Small intestine (tissue), 7 donors: ENCODE measurements at regions not wholly inside any gene's neighbourhood (a gene's known extent, or its start where the extent isn't known, plus 50 kb on each side); places are given as distances from the start of the nearest gene placed in this dataset.

Source experiments
- DNase-seq, 2 donors: peaks; one replicate each; pipeline versions ENCODE4 v3.0.0 to v3.0.0-alpha.2; 2013
- FAIRE-seq: peaks from 2 replicates; lab custom pipeline; 2012; peaks lifted over from hg19 to GRCh38; lab: Jason Lieb, UNC
- H3K27ac ChIP-seq, 3 donors: one replicate each; pipeline ENCODE4 v1.5.1; 2013; ENCODE audit warnings: low read length in 2 of 3, mild to moderate bottlenecking in 2 of 3, control low read depth in 1 of 3, inconsistent platforms in 1 of 3, low read depth in 1 of 3, moderate library complexity in 1 of 3
- H3K27me3 ChIP-seq, 3 donors: one replicate each; pipeline ENCODE4 v1.6.1; 2013; ENCODE audit warnings: low read length in 3 of 3, inconsistent platforms in 1 of 3; ENCODE audit not compliant: control insufficient read depth in 3 of 3, insufficient read depth in 3 of 3
- H3K36me3 ChIP-seq, 3 donors: one replicate each; pipeline ENCODE4 v1.6.1; 2013; ENCODE audit warnings: low read length in 3 of 3, inconsistent platforms in 1 of 3, low read depth in 1 of 3, mild to moderate bottlenecking in 1 of 3, moderate library complexity in 1 of 3; ENCODE audit not compliant: control insufficient read depth in 3 of 3, insufficient read depth in 2 of 3
- H3K4me1 ChIP-seq, 3 donors: one replicate each; pipeline ENCODE4 v1.6.1; 2013; ENCODE audit warnings: low read length in 2 of 3, inconsistent platforms in 1 of 3, low read depth in 1 of 3, mild to moderate bottlenecking in 1 of 3, moderate library complexity in 1 of 3; ENCODE audit not compliant: control insufficient read depth in 3 of 3, insufficient read depth in 2 of 3
- H3K4me3 ChIP-seq, 3 donors: one replicate each; pipeline ENCODE4 v1.5.1; 2013; ENCODE audit warnings: low read length in 3 of 3, control low read depth in 1 of 3, inconsistent platforms in 1 of 3, low read depth in 1 of 3, mild to moderate bottlenecking in 1 of 3, moderate library complexity in 1 of 3
- H3K9me3 ChIP-seq, 2 donors: one replicate each; pipeline ENCODE4 v1.6.1; 2013; ENCODE audit warnings: low read depth in 1 of 2, low read length in 1 of 2; ENCODE audit not compliant: control insufficient read depth in 2 of 2, insufficient read depth in 1 of 2
- WGBS, 3 donors: extraction: QIAGEN DNeasy Blood & Tissue Kit; methylation state at CpG; one replicate each; pipeline ENCODE4 v1.1.7; 2013; 5-methylcytosine and 5-hydroxymethylcytosine counted together
- donor health status: healthy with polysubstance abuse.
- donor health status: control.
- donor health status: control.
- donor health status: Bipolar disorder and iron deficiency.
- donor health status: healthy.

- Histone ChIP-seq H3K4me1 (no peaks in the 10 kb centered on the region), H3K4me3 (no peak overlapping the region), H3K27me3 (no peaks in the 10 kb centered on the region), H3K27ac (no peak overlapping the region), H3K9me3 (peaks cover 0 to 4% of the 10 kb centered on the region in 2 donors), H3K36me3 (no peaks in the 10 kb centered on the region)
- WGBS, 3 donors: 81 to 91% (median 85%) methylated on average over 2 of the region's 2 CpGs
- no peak for DNase-seq
- FAIRE-seq: no peak
Observed at GRCh38 chr15:35914573-35914972, 368.6 kb upstream of the DPH6 start.

DNA sequence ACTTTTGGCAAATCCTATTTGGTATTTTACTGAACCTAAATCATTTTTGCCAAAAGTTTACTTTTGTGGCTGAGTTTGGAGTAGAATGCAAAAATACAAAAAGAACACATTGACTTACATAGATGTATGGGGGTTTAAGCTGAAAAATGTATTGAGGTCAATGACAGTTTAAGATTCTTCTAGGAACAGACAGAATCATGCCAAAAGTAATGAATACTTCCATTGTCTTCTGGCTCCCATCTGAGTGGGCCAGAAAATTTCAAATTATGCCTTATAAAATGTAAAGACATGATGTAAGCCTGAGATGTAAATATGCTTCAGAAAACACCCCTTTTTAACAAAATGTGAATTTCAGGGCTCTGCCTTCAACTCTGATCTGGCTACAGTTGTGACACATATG, 375.1 kb upstream of the DPH6 start:
- H3K36me3 ChIP-seq: no peaks in the 10 kb centered on the region
- H3K27me3 ChIP-seq: no peaks in the 10 kb centered on the region
- H3K4me3 ChIP-seq: no peak overlapping the region
- FAIRE-seq (no peak), DNase-seq (no peak)
- no peaks in the 10 kb centered on the region for H3K4me1 ChIP-seq
- H3K9me3 ChIP-seq: no peaks in the 10 kb centered on the region
- H3K27ac ChIP-seq: no peak overlapping the region

- Histone ChIP-seq H3K4me3 (no peak overlapping the region), H3K27me3 (no peaks in the 10 kb centered on the region), H3K4me1 (no peaks in the 10 kb centered on the region), H3K36me3 (no peaks in the 10 kb centered on the region), H3K27ac (no peak overlapping the region), H3K9me3 (no peaks in the 10 kb centered on the region)
- 80 to 84% (median 82%) methylated on average over 9 of the region's 9 CpGs for WGBS, 3 donors
- no peak for DNase-seq
- FAIRE-seq: no peak
Observed at GRCh38 chr15:35925275-35926006, 379.5 kb upstream of the DPH6 start.

DNA sequence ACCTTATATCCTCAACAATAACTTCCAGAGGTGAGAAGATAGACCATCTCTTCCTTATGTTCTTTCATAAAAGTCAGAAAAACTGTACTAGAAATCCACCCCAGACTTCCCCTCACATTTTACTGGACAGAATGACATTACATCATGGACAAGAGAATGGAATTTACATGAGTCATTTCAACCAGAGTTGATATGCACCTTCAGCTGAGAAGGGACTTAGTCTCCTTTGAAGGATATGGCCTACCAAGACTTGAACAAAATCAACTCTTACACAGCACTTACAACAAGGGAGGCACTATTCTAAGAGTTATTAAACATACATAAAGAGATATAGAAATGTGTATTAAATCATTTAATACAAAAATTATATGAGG, 380.0 kb upstream of the DPH6 start:
- no peaks in the 10 kb centered on the region for H3K4me1 ChIP-seq
- H3K27ac ChIP-seq: no peak overlapping the region
- no peak for DNase-seq
- no peaks in the 10 kb centered on the region for H3K27me3 ChIP-seq
- no peaks in the 10 kb centered on the region for H3K9me3 ChIP-seq
- H3K4me3 ChIP-seq: no peak overlapping the region
- no peaks in the 10 kb centered on the region for H3K36me3 ChIP-seq
- FAIRE-seq: no peak

DNA sequence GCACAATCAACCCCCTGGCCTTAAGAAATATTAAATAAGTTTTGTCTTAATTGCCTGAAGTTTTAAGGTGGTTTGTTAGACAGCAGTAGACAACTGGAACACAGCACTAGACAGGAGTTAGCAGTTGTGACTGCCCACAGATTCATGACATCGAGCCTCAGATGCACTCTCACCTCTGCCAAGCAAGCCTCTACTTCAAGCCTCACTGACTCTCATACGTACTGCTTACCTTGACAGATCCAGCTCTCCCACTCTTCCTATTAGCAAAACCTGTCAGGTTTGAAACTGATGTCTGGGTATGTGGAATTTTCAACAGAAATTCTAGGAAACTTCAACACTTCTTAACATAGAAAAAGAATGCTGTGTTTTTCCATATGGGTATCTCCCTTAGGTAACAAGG, 382.9 kb upstream of the DPH6 start:
- Histone ChIP-seq H3K27me3 (no peaks in the 10 kb centered on the region), H3K9me3 (no peaks in the 10 kb centered on the region), H3K4me1 (no peaks in the 10 kb centered on the region), H3K4me3 (no peak overlapping the region), H3K27ac (no peak overlapping the region), H3K36me3 (no peaks in the 10 kb centered on the region)
- 71 to 88% (median 82%) methylated on average over 2 of the region's 2 CpGs for WGBS, 3 donors
- no peak for DNase-seq
- no peak for FAIRE-seq

- WGBS, 3 donors: 34 to 65% (median 54%) methylated on average over 4 of the region's 4 CpGs
- H3K36me3 ChIP-seq: no peaks in the 10 kb centered on the region
- no peaks in the 10 kb centered on the region for H3K27me3 ChIP-seq
- H3K9me3 ChIP-seq: no peaks in the 10 kb centered on the region
- H3K4me1 ChIP-seq: no peaks in the 10 kb centered on the region
- DNase-seq: no peak
- no peak overlapping the region for H3K27ac ChIP-seq
- no peak for FAIRE-seq
- H3K4me3 ChIP-seq: no peak overlapping the region
Observed at GRCh38 chr15:35929740-35930444, 383.9 kb upstream of the DPH6 start.

DNA sequence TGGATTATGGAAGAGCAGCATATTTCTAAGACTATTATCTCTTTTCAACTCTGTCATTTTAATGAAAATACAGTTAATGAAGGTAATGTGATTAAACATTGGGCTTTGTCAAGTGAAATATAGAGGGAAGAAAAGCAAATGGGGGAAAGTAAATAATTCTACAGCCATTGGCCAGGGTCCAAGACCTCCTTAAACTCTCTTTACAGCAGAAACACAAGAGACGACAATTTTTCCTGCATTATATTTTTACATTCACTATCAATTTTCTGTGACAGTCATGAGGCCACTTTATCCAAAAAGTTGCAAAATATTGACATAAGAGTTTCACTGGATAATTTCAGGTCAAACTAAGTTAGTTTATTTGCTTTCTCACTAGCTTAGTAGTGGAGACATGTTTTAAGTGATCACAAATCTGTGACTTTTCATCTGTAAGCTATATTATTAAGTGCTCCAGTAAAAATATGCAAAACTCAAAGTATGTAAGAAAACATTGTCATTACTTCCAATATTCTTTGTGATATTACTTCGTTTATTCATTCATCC, 385.9 kb upstream of the DPH6 start:
- no peaks in the 10 kb centered on the region for H3K36me3 ChIP-seq
- no peak overlapping the region for H3K4me3 ChIP-seq
- no peaks in the 10 kb centered on the region for H3K9me3 ChIP-seq
- no peaks in the 10 kb centered on the region for H3K27me3 ChIP-seq
- H3K4me1 ChIP-seq: no peaks in the 10 kb centered on the region
- H3K27ac ChIP-seq: no peak overlapping the region
- 52 to 67% (median 58%) methylated on average over 2 of the region's 2 CpGs for WGBS, 3 donors
- DNase-seq (no peak), FAIRE-seq (no peak)

DNA sequence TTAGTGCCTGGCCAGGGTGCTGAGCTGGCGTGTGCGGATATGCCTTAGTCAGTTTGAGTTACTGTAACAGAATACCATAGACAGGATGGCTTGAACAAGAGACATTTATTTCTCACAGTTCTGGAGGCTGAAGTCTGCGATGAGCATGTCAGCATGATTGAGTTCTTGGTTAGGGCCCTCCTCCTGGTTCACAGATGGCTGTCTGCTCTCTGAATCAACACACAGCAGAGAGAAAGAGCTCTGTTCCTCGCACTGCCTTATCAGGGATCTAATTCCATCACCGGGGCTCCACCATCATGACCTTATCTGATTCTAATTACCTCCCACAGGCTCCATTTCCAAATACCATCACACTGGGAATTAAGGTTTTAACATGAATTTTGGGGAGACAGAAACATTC, 386.6 kb upstream of the DPH6 start:
- Histone ChIP-seq H3K27me3 (no peaks in the 10 kb centered on the region), H3K27ac (no peak overlapping the region), H3K4me1 (no peaks in the 10 kb centered on the region), H3K36me3 (no peaks in the 10 kb centered on the region), H3K4me3 (no peak overlapping the region), H3K9me3 (no peaks in the 10 kb centered on the region)
- WGBS, 3 donors: 64 to 76% (median 69%) methylated on average over 5 of the region's 5 CpGs
- FAIRE-seq: no peak
- DNase-seq: no peak
